Astrocyte of the cerebellum (primary cell): ENCODE measurements at regions not wholly inside any gene's neighbourhood (a gene's known extent, or its start where the extent isn't known, plus 50 kb on each side); places are given as distances from the start of the nearest gene placed in this dataset.

ENCODE experiments used
- DNase-seq: peaks from one replicate; pipeline ENCODE4 v3.0.0-alpha.2; 2011; ENCODE audit warnings: low read depth
- H3K4me3 ChIP-seq: 2 replicates; pipeline ENCODE4 v1.5.1; 2011; ENCODE audit warnings: mild to moderate bottlenecking, low read depth, low read length, moderate library complexity
- in situ Hi-C: cut with HindIII; loops from 2 replicates; pipeline ENCODE4 v1.10.0; 2017; ENCODE audit warnings: low sequenced_read_pairs
- TF ChIP-seq, protein P1 (sequence below): IDR thresholded peaks from 2 replicates; pipeline ENCODE4 v1.5.1; 2012; ENCODE audit warnings: low read length, low read depth, moderate library complexity, mild to moderate bottlenecking; ENCODE audit errors: missing control alignments

DNA sequence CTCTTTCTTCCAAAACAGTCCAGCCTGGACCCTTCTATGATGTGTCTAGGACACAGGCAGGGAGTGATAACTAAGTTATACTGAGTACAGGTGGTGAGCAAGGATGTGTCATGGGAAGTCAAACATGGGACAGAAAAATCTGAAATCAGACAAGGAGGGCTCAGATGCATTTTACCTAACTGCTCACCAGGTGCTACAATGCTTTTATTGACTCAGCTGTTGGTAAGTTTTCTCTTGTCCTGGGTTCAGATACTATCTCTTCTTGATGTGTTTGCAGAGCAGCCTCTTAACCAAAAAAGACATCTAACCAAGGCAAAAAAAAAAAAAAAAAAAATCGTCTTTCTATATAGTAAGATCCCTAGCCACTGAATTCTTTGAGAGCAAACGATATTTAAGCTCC is 378.6 kb downstream of the VPS13C start:
- in situ Hi-C loops, result no loop called here
- no peak overlapping the region for H3K4me3 ChIP-seq
- no peak for DNase-seq
- TF ChIP-seq, protein P1, sequence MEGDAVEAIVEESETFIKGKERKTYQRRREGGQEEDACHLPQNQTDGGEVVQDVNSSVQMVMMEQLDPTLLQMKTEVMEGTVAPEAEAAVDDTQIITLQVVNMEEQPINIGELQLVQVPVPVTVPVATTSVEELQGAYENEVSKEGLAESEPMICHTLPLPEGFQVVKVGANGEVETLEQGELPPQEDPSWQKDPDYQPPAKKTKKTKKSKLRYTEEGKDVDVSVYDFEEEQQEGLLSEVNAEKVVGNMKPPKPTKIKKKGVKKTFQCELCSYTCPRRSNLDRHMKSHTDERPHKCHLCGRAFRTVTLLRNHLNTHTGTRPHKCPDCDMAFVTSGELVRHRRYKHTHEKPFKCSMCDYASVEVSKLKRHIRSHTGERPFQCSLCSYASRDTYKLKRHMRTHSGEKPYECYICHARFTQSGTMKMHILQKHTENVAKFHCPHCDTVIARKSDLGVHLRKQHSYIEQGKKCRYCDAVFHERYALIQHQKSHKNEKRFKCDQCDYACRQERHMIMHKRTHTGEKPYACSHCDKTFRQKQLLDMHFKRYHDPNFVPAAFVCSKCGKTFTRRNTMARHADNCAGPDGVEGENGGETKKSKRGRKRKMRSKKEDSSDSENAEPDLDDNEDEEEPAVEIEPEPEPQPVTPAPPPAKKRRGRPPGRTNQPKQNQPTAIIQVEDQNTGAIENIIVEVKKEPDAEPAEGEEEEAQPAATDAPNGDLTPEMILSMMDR, result no peak

DNA sequence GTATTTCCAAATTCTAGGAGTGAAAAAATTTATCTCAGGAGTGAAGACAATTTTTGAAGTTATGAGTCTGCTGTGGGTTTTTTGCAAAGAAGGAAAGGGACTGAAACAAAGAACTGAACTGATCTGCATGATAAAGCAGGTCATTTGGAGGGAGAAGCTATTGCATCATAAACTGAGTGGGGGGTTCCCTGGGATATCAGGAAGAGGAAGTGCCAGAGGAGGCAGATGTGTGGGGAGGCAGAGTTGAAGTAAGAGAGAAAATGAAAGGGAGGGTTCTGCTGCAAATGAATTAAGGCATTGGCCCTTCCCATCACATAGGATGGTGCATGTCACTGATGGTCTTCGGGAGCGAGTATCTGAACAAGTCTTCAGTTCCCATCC is 379.2 kb downstream of the VPS13C start:
- no peak overlapping the region for H3K4me3 ChIP-seq
- TF ChIP-seq, protein P1, result no peak
- in situ Hi-C loops, result no loop called here
- no peak for DNase-seq

DNA sequence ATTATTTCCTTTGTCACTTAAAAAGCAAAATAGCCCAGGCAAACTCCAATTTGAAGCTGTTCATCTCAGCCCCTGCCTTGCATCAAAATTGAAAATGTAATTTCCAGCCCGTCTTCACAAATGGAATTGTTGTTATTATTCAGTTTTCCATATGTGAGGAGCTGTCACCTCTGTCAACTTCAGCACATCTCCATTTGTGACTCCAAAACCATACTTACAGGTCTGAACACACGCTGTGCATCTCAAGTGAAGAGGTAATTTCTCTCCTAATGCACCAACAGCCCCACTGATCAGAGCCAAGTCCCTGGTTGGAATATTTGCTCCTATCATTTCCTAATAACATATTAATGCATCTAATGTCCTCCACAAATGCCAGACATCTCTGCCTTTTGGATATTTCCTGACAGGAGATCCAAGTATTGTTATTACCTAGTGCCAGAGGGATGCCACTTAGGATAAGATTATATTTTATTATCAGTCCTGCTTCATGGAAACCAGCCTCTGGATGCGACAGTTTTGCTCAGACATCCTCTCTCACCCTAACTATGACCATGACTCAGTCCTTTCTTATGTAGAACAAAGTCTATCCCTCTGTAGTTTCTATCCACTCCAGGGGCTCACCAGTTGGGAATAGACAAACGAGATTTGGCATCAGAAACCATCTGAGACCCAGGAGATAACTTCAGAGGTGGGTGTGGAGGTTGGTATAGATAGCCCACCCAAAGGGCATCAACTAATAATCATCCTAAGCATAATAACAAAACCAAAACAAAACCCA is 379.8 kb downstream of the VPS13C start:
- in situ Hi-C loops, result no loop called here
- H3K4me3 ChIP-seq, result no peak overlapping the region
- TF ChIP-seq, protein P1, result no peak
- no peak for DNase-seq

GRCh38 chr15:61671736-61672135 is 388.5 kb downstream of the VPS13C start:
- no peak overlapping the region for H3K4me3 ChIP-seq
- no peak for DNase-seq
- TF ChIP-seq, protein P1, result no peak
- in situ Hi-C loops, result no loop called here

- no peak for DNase-seq
- TF ChIP-seq, protein P1, result no peak
- in situ Hi-C loops, result no loop called here
- no peak overlapping the region for H3K4me3 ChIP-seq
Observed at GRCh38 chr15:61668444-61668843, 391.8 kb downstream of the VPS13C start.

DNA sequence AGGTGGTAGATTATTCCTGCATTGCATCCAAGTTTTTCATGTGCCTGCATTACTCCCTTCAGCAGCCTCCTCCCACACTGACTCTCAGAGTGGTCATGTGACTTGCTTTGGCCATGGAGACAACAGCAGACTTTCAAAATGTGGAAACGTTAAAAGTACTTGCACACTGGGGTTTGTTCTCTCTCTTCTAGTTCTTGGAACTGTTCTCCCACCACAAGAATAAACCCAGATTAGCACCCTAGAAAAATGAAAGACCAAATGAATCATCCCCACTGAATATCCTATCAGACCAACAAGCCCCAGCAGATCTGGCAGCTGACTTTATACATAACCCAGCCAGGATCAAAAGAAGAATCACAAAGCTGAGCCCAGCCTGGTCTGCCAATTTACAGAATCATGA is 398.5 kb downstream of the VPS13C start:
- TF ChIP-seq, protein P1, result no peak
- no peak for DNase-seq
- H3K4me3 ChIP-seq, result no peak overlapping the region
- in situ Hi-C loops, result no loop called here
